ENCODE measurements at regions not wholly inside any gene's neighbourhood (a gene's known extent, or its start where the extent isn't known, plus 50 kb on each side); places are given as distances from the start of the nearest gene placed in this dataset.

DNA sequence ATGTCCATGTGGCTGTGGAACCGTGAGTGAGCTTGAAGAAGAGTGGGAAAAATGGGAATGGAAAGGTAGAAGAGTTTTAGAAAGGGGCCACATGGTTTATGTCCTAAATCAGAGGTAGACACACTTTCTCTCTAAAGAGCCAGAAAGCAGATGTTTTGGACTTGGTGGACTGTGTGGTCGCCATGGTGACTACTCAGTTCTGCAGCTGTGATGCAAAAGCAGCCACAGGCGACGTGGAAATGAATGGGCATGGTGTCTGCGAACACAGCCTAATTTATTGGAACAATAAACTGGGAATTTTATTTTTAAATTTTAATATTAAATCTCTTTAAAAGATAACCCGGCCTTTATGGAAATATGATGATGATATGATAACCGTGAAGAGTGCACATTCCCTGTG, 386.0 kb upstream of the FAT1 start:
- peaks cover 61% of the 10 kb centered on the region for H3K27me3 ChIP-seq (replicated peaks; ENCODE audit: insufficient read depth, low read depth, low read length, poor library complexity)
- POLR2A ChIA-PET (ENCODE audit: low non-redundant PET): no interaction called here
- no peaks in the 10 kb centered on the region for H3K36me3 ChIP-seq (ENCODE audit: insufficient read depth, low read length, poor library complexity, severe bottlenecking)
- TF ChIP-seq, protein P1, sequence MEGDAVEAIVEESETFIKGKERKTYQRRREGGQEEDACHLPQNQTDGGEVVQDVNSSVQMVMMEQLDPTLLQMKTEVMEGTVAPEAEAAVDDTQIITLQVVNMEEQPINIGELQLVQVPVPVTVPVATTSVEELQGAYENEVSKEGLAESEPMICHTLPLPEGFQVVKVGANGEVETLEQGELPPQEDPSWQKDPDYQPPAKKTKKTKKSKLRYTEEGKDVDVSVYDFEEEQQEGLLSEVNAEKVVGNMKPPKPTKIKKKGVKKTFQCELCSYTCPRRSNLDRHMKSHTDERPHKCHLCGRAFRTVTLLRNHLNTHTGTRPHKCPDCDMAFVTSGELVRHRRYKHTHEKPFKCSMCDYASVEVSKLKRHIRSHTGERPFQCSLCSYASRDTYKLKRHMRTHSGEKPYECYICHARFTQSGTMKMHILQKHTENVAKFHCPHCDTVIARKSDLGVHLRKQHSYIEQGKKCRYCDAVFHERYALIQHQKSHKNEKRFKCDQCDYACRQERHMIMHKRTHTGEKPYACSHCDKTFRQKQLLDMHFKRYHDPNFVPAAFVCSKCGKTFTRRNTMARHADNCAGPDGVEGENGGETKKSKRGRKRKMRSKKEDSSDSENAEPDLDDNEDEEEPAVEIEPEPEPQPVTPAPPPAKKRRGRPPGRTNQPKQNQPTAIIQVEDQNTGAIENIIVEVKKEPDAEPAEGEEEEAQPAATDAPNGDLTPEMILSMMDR (conservative IDR thresholded peaks at IDR 0.05; ENCODE audit: low read depth, low read length): no peak
- no peak for TF ChIP-seq EZH2 (IDR thresholded peaks at IDR 0.05; ENCODE audit: borderline replicate concordance, low read depth, low read length, poor library complexity, severe bottlenecking)
- no peak overlapping the region for H3K4me3 ChIP-seq (ENCODE audit: low read depth, low read length, poor library complexity, severe bottlenecking)
- H3K27ac ChIP-seq (ENCODE audit: low read depth, low read length, poor library complexity, severe bottlenecking): no peak overlapping the region
- intact Hi-C loops (cut with micrococcal nuclease; ENCODE audit: unreplicated experiment): no loop called here
- H3K4me1 ChIP-seq (ENCODE audit: insufficient read depth, low read length, poor library complexity, severe bottlenecking): no peaks in the 10 kb centered on the region
- DNase-seq (ENCODE audit: low spot score): no peak
- CTCF ChIA-PET: no interaction called here
- BruUV-seq (replicated peaks): no TSS peak
- no peaks in the 10 kb centered on the region for H3K9me3 ChIP-seq (ENCODE audit: low read depth, low read length, poor library complexity, severe bottlenecking)

DNA sequence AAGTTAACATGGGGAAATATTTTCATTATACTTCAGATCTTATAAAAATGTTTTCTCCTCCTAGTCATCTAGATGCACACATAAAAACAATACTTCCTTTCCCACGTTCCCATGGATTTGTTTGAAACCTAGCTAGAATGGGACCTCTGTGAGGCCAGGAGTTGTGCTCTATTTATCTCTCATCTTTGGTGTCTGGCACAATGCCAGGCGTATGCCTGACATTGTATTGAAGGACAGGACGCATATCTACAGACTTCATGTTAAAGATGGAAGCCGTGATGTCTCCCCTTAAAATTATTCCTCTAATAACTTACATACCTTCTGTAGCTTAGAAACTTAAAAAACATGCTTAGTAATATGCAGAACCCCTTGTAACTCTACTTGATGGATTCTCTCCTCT, 394.5 kb upstream of the FAT1 start:
- CTCF ChIA-PET: no interaction called here
- peaks cover 32% of the 10 kb centered on the region for H3K27me3 ChIP-seq (replicated peaks; ENCODE audit: insufficient read depth, low read depth, low read length, poor library complexity)
- no peaks in the 10 kb centered on the region for H3K9me3 ChIP-seq (ENCODE audit: low read depth, low read length, poor library complexity, severe bottlenecking)
- TF ChIP-seq, protein P1 (conservative IDR thresholded peaks at IDR 0.05; ENCODE audit: low read depth, low read length): no peak
- TF ChIP-seq EZH2 (IDR thresholded peaks at IDR 0.05; ENCODE audit: borderline replicate concordance, low read depth, low read length, poor library complexity, severe bottlenecking): no peak
- DNase-seq (ENCODE audit: low spot score): no peak
- no peaks in the 10 kb centered on the region for H3K36me3 ChIP-seq (ENCODE audit: insufficient read depth, low read length, poor library complexity, severe bottlenecking)
- POLR2A ChIA-PET (ENCODE audit: low non-redundant PET): no interaction called here
- intact Hi-C loops (cut with micrococcal nuclease; ENCODE audit: unreplicated experiment): no loop called here
- no peaks in the 10 kb centered on the region for H3K4me1 ChIP-seq (ENCODE audit: insufficient read depth, low read length, poor library complexity, severe bottlenecking)
- no TSS peak for BruUV-seq (replicated peaks)
- H3K4me3 ChIP-seq (ENCODE audit: low read depth, low read length, poor library complexity, severe bottlenecking): no peak overlapping the region
- H3K27ac ChIP-seq (ENCODE audit: low read depth, low read length, poor library complexity, severe bottlenecking): no peak overlapping the region

DNA sequence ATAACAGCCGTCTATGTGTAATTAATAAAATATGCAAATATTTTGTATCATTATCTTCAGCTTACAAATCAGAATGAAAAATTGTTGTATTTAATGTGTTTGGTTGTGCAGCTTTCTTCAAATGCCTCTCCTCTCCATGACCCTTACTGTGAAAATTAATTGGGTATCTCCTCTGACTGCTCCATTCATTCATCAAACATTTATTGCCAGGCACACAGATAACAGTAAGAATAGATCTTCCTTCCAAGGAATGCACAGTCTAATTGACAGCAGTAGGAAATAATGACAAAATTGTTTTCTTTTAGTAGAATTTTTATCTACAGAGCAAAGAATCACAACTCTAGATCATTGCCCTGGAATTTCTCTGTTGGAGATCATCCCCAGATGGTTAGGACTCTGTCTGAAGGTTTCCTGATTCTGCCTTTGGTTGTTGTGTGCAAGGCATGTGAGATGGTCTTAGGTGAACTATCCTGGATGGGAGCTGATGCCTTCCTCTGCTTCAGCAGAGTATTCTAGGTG, 395.0 kb upstream of the FAT1 start:
- no peak overlapping the region for H3K27ac ChIP-seq (ENCODE audit: low read depth, low read length, poor library complexity, severe bottlenecking)
- H3K4me1 ChIP-seq (ENCODE audit: insufficient read depth, low read length, poor library complexity, severe bottlenecking): no peaks in the 10 kb centered on the region
- TF ChIP-seq, protein P1 (conservative IDR thresholded peaks at IDR 0.05; ENCODE audit: low read depth, low read length): no peak
- TF ChIP-seq EZH2 (IDR thresholded peaks at IDR 0.05; ENCODE audit: borderline replicate concordance, low read depth, low read length, poor library complexity, severe bottlenecking): no peak
- BruUV-seq (replicated peaks): no TSS peak
- DNase-seq (ENCODE audit: low spot score): no peak
- ChIA-PET CTCF (no interaction called here), POLR2A (ENCODE audit: low non-redundant PET) (no interaction called here)
- no peaks in the 10 kb centered on the region for H3K36me3 ChIP-seq (ENCODE audit: insufficient read depth, low read length, poor library complexity, severe bottlenecking)
- intact Hi-C loops (cut with micrococcal nuclease; ENCODE audit: unreplicated experiment): no loop called here
- H3K4me3 ChIP-seq (ENCODE audit: low read depth, low read length, poor library complexity, severe bottlenecking): no peak overlapping the region
- peaks cover 34% of the 10 kb centered on the region for H3K27me3 ChIP-seq (replicated peaks; ENCODE audit: insufficient read depth, low read depth, low read length, poor library complexity)
- H3K9me3 ChIP-seq (ENCODE audit: low read depth, low read length, poor library complexity, severe bottlenecking): no peaks in the 10 kb centered on the region

Measured in A673 (cell line).